ENCODE measurements at regions not wholly inside any gene's neighbourhood (a gene's known extent, or its start where the extent isn't known, plus 50 kb on each side); places are given as distances from the start of the nearest gene placed in this dataset.

- BruUV-seq (replicated peaks) = no TSS peak
- H3K27ac Mint-ChIP-seq (ENCODE audit: low read depth, unreplicated experiment) = no peak overlapping the region
- intact Hi-C loops (cut with micrococcal nuclease) = no loop called here
- TF ChIP-seq, protein P1, sequence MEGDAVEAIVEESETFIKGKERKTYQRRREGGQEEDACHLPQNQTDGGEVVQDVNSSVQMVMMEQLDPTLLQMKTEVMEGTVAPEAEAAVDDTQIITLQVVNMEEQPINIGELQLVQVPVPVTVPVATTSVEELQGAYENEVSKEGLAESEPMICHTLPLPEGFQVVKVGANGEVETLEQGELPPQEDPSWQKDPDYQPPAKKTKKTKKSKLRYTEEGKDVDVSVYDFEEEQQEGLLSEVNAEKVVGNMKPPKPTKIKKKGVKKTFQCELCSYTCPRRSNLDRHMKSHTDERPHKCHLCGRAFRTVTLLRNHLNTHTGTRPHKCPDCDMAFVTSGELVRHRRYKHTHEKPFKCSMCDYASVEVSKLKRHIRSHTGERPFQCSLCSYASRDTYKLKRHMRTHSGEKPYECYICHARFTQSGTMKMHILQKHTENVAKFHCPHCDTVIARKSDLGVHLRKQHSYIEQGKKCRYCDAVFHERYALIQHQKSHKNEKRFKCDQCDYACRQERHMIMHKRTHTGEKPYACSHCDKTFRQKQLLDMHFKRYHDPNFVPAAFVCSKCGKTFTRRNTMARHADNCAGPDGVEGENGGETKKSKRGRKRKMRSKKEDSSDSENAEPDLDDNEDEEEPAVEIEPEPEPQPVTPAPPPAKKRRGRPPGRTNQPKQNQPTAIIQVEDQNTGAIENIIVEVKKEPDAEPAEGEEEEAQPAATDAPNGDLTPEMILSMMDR (IDR thresholded peaks at IDR 0.05; ENCODE audit: unreplicated experiment) = no peak
- no peaks in the 10 kb centered on the region for H3K4me1 Mint-ChIP-seq (ENCODE audit: insufficient read depth, unreplicated experiment)
- H3K36me3 Mint-ChIP-seq (ENCODE audit: insufficient read depth, unreplicated experiment) = no peaks in the 10 kb centered on the region
- ChIA-PET POLR2A (no interaction called here), CTCF (no interaction called here)
- H3K27me3 Mint-ChIP-seq (ENCODE audit: insufficient read depth, unreplicated experiment) = peaks cover 65% of the 10 kb centered on the region
- DNase-seq (ENCODE audit: unreplicated experiment) = no peak
- H3K9me3 Mint-ChIP-seq (ENCODE audit: unreplicated experiment) = no peaks in the 10 kb centered on the region
- no peak overlapping the region for H3K4me3 Mint-ChIP-seq (ENCODE audit: unreplicated experiment)
Measured at GRCh38 chr6:99066044-99066443, 118.3 kb upstream of the FBXL4 start.

GRCh38 chr6:99064834-99065233 lies 117.1 kb upstream of the FBXL4 start:
- H3K27ac Mint-ChIP-seq (ENCODE audit: low read depth, unreplicated experiment) = no peak overlapping the region

GRCh38 chr6:99036672-99037071 lies 88.9 kb upstream of the FBXL4 start:
- H3K27me3 Mint-ChIP-seq (ENCODE audit: insufficient read depth, unreplicated experiment) = peaks cover 62% of the 10 kb centered on the region
- CTCF ChIA-PET = no interaction called here
- POLR2A ChIA-PET = no interaction called here
- intact Hi-C loops (cut with micrococcal nuclease) = no loop called here
- H3K4me1 Mint-ChIP-seq (ENCODE audit: insufficient read depth, unreplicated experiment) = no peaks in the 10 kb centered on the region
- no peaks in the 10 kb centered on the region for H3K36me3 Mint-ChIP-seq (ENCODE audit: insufficient read depth, unreplicated experiment)
- no peak overlapping the region for H3K27ac Mint-ChIP-seq (ENCODE audit: low read depth, unreplicated experiment)
- TF ChIP-seq, protein P1 (IDR thresholded peaks at IDR 0.05; ENCODE audit: unreplicated experiment) = no peak
- no TSS peak for BruUV-seq (replicated peaks)
- no peaks in the 10 kb centered on the region for H3K9me3 Mint-ChIP-seq (ENCODE audit: unreplicated experiment)
- no peak for DNase-seq (ENCODE audit: unreplicated experiment)
- H3K4me3 Mint-ChIP-seq (ENCODE audit: unreplicated experiment) = no peak overlapping the region

More at GRCh38 chr6:99064834-99065233, 117.1 kb upstream of the FBXL4 start:
- Mint-ChIP-seq H3K27me3 (ENCODE audit: insufficient read depth, unreplicated experiment) (peaks cover 68% of the 10 kb centered on the region), H3K36me3 (ENCODE audit: insufficient read depth, unreplicated experiment) (no peaks in the 10 kb centered on the region), H3K4me3 (ENCODE audit: unreplicated experiment) (no peak overlapping the region), H3K4me1 (ENCODE audit: insufficient read depth, unreplicated experiment) (no peaks in the 10 kb centered on the region), H3K9me3 (ENCODE audit: unreplicated experiment) (no peaks in the 10 kb centered on the region)
- intact Hi-C loops (cut with micrococcal nuclease) = no loop called here
- TF ChIP-seq, protein P1 (IDR thresholded peaks at IDR 0.05; ENCODE audit: unreplicated experiment) = no peak
- ChIA-PET CTCF (no interaction called here), POLR2A (no interaction called here)
- no TSS peak for BruUV-seq (replicated peaks)
- no peak for DNase-seq (ENCODE audit: unreplicated experiment)

DNA sequence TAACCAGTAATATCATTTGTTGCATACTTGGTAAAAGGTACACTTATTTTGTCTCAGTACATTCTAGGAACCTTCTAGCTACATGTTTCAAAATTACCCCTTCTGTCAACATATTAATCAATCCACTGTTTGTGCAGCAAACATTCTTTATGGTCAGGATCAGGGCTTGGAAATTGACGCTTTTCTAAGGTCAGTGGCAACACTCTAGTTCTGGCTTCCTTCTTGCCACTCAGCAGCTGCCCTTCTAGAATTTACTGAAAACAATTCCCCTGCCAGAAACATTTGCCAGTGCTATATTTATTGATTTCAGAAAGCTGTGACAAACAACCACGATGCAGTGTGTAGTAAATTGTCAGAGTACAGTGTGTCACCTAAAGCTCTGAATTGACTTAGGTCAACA lies 84.7 kb upstream of the FBXL4 start:
- intact Hi-C loops (cut with micrococcal nuclease) = no loop called here
- Mint-ChIP-seq H3K4me1 (ENCODE audit: insufficient read depth, unreplicated experiment) (no peaks in the 10 kb centered on the region), H3K27ac (ENCODE audit: low read depth, unreplicated experiment) (no peak overlapping the region), H3K9me3 (ENCODE audit: unreplicated experiment) (peaks cover 2% of the 10 kb centered on the region), H3K4me3 (ENCODE audit: unreplicated experiment) (no peak overlapping the region), H3K36me3 (ENCODE audit: insufficient read depth, unreplicated experiment) (no peaks in the 10 kb centered on the region), H3K27me3 (ENCODE audit: insufficient read depth, unreplicated experiment) (peaks cover 46% of the 10 kb centered on the region)
- ChIA-PET CTCF (no interaction called here), POLR2A (no interaction called here)
- DNase-seq (ENCODE audit: unreplicated experiment) = no peak
- BruUV-seq (replicated peaks) = no TSS peak
- TF ChIP-seq, protein P1 (IDR thresholded peaks at IDR 0.05; ENCODE audit: unreplicated experiment) = no peak

Measured in MCF 10A (cell line).